ENCODE measurements at regions not wholly inside any gene's neighbourhood (a gene's known extent, or its start where the extent isn't known, plus 50 kb on each side); places are given as distances from the start of the nearest gene placed in this dataset.

- DNase-seq: no peak
Observed at GRCh38 chr1:37085393-37085792, 51.1 kb upstream of the GRIK3 start.

DNA sequence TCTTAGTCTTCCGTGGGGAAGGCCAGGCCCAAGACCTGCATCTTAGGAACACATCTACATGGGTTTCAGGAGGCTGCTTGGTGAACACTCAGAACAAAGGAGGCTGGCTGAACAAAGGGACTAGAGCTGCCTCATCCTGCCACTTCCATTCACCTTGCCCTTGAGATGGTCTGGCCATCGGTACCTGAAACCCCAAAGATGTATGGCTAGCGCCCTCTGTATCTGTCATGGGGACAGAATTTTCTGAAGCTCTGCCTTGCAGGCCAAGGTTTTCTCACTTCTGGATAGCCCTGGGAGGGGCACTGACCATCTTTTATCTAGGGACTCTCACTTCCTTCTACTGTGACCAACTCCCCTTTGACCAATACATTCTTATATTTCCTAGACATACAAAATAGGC lies 55.4 kb upstream of the GRIK3 start:
- DNase-seq: no peak

GRCh38 chr1:37090671-37091070 lies 56.4 kb upstream of the GRIK3 start:
- DNase-seq: no peak

DNA sequence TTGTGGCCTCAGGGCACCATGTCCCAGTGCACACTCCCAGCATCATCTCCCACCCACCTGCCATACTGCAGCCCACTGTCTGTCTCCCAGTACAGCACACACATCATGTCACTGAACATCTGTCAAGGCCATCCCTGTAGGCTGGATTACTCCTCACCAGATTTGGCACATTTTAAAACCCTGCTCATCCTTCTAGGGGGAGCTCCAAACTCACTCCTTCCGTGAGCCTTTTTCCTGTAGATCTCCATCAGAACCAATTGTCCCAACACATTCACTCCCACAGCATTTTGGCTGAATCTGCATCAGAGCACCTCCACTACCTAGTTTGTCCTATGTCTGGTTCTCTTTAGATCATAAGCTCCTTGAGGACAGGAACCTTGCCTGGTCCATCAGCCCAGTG lies 58.6 kb upstream of the GRIK3 start:
- no peak for DNase-seq

GRCh38 chr1:37094302-37094701 lies 60.0 kb upstream of the GRIK3 start:
- DNase-seq: no peak

- DNase-seq: no peak
Observed at GRCh38 chr1:37096523-37096922, 62.2 kb upstream of the GRIK3 start.

DNA sequence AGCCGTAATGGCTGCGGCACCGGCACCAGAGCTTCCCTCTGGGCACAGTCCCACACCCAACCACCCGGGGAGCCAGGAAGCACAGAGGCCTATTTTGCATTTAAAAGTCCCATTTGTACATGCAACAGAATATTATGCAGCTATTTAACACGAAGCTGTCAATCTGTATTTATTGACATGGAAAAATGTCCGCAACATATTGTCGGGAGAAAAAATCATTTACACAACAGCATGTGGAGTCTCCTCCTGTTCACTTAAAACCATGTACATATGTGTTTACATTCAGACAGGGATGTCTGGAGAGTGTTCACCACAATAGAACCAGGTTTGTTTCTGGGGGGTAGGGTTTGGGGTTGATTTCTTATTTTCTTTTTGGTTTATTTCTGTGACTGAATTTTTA lies 63.4 kb upstream of the GRIK3 start:
- no peak for DNase-seq

GRCh38 chr1:37098237-37098636 lies 63.9 kb upstream of the GRIK3 start:
- no peak for DNase-seq

GRCh38 chr1:37100310-37100709 lies 66.0 kb upstream of the GRIK3 start:
- no peak for DNase-seq

GRCh38 chr1:37102656-37103382 lies 68.5 kb upstream of the GRIK3 start:
- DNase-seq: no peak

- DNase-seq: no peak
Observed at GRCh38 chr1:37105911-37106310, 71.6 kb upstream of the GRIK3 start.

DNA sequence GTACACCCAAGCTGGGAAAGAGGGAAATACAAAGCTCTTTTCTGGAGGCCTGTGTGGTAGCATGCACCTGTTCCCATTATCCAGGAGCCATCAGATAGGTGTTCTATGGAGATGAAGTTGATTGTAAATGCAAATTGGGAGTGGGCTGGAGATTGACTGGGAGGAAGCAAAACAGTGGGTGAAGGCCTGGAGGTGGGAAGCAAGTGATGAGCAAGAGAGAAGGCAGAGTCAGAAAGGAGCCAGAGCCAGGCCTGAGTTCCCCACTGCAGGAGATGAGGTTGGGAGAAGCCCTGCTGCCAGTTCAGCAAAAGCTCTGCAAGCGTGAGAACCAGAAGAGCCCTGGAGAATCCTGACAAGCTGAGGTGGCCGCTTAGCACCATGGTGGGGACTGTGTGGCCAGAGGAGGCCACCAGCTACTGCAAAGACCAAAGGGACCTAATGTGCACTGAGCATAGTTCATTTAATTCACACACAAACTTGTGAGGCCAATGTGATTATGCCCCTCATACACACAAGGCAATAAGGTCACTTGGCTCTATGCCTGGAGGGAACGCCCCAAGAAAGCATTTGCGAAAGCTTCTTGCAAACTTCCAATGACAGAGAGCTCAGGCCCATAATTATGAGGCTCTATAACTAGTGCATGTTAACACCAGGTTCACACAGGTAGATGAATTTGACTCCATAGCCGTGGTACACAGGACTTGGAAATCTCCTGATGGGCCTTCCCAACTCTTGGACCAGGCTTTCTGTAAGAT lies 73.0 kb upstream of the GRIK3 start:
- no peak for DNase-seq

DNA sequence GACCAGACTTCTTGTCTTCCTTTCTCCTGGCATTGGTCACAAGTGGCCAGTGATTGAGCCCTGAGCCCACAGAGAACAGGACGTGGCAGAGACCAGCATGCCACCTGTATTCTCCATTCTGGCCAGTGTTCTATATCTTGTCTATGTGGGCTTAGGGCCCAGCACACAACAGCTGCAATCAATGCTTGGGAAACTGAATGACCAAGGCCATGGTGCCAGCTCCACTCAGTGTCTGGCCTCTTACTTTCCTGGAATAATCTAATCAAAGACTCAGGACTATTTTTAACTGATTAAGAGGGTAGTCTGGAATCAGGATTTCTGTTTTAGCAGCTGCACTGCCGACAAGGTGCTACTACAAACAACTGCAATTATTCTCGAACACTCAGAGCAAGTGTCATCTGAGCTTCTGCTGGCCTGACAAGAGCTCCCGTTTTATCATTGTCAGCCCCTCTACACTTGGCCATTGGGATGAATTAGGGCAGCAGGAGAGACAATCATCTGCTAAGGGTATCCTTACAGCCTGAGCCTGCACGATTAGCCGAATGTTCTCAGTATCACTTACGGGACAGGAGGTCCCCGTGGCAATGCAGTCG lies 74.4 kb upstream of the GRIK3 start:
- no peak for DNase-seq

- no peak for DNase-seq
Observed at GRCh38 chr1:37112430-37112829, 78.1 kb upstream of the GRIK3 start.

DNA sequence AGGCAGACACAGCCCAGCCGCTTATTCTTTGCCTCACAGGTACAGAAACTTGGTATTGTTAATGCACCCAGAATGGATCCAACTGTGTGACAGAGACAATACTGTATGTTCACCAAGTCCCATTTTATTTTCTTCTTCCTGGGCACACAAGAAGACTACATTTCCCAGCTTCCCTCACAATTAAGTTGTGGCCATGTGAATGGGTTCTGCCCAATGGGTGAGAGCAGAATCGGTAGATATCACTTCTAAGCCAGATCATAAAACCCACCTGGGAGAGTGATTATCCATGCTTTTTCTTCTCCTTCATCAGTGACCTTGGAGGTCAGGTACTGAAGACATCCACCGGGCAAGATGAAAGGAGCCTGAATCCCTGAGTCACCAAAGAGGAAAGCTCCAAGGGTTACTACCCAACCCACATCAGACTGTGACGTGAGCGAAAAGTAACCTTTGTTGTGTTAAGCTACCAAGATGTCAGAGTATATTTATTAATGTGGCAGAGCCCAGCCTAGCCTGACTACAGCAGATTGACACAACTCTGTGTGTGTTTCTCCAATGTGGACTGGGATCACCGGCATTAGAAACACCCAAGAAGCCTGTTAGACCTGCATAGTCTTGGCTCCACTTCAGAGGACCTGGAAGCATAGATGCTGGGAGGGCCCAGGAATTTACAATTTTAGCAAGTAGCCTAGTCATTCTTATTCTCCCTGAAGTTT lies 79.1 kb upstream of the GRIK3 start:
- DNase-seq: no peak

GRCh38 chr1:37118790-37119189 lies 84.5 kb upstream of the GRIK3 start:
- DNase-seq: no peak

- no peak for DNase-seq
Observed at GRCh38 chr1:37120279-37120678, 86.0 kb upstream of the GRIK3 start.

GRCh38 chr1:37123276-37124115 lies 89.2 kb upstream of the GRIK3 start:
- no peak for DNase-seq

- DNase-seq: no peak
Observed at GRCh38 chr1:37124501-37124900, 90.2 kb upstream of the GRIK3 start.

GRCh38 chr1:37125295-37125694 lies 91.0 kb upstream of the GRIK3 start:
- no peak for DNase-seq

- no peak for DNase-seq
Observed at GRCh38 chr1:37127254-37127748, 93.0 kb upstream of the GRIK3 start.

DNA sequence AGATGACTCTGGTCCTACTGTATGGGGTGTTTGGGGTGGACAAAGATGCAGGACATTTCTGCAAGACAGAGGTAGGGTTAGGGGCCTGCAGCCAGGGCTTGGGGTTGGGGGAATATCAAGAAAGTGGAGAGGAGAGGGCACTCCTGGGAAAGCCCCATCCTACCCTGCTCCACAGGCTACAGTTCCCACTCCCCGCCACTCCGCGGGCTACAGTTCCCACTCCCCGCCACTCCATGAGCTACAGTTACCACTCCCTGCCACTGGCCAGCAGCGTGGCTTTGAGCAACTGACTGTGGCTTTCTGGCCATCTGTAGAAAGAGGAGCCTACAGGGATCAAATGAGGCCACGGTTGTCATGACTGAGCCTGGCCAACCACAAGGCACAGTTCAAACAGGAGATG lies 93.8 kb upstream of the GRIK3 start:
- DNase-seq: no peak
